NCI-H524 treated with DMSO at 0.1 percent for 48 hours (cell line): ENCODE measurements at regions not wholly inside any gene's neighbourhood (a gene's known extent, or its start where the extent isn't known, plus 50 kb on each side); places are given as distances from the start of the nearest gene placed in this dataset.
"Not testable (repeated sequence)": the region's sequence is repeated elsewhere in the genome, so short reads cannot be mapped to it uniquely, and the experiment has no call there.

Experiments
- DNase-seq: peaks from one replicate; lab custom pipeline; 2025; lab: John Stamatoyannopoulos, UW

- no peak for DNase-seq
These were observed 122.1 kb upstream of the MMADHC start for GRCh38 chr2:149709496-149710263.

DNA sequence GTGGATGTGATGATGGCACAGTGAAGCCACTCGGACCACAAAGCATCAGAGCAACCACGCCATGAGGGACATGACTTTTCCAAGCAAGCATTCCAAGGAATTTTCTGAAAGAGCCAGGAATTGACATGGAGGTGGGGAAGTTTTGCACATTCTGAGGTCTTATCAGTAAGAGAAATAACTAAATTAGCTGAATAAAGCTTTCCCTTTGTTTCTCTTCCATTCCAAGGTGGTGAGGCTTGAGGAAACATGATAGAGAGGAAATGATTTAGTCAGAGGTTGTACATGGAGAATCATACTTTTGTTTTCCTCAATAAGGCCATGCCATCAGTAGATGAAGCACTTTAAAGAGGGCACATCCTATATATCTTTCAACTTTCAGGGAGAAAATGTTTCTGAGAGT, 115.7 kb upstream of the MMADHC start:
- no peak for DNase-seq

DNA sequence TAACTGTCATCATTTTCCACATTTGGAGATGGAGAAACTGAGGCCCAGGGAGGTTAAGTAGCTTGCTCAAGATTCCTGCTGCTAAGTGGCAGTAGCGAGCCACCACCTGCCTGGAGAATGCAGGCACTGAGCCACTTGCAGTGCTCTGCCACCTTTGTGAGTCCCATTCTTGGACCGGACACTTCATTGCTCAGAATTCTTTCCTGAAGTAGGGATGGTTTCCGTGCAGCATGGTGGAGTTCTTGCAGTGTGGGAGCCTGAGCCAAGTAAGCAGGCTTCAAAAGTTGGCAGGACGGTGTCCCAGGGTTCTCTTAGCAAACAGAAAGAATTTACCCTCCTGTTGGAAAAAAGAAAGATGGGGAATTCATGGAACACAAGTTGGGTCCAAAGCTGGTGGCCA, 115.0 kb upstream of the MMADHC start:
- no peak for DNase-seq

DNA sequence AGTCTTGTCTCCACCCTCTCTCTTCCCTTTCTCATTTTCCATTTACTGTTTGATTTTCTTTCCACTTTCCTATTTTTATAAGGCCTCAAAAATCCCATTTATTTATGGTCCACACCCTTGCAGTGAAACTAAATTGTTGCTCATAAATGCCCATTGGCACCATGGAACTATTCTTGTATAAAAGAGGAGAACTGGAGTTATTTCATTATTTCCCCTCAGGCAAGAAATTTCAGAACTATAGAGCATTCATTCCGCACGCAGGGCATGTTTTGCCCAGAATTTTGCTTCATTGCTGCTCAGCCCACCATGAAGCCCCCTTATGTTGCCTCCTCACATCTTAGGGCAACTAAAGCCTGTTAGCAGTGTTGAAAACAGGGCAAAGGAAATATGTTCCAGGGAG, 113.7 kb upstream of the MMADHC start:
- no peak for DNase-seq

GRCh38 chr2:149692961-149693396, 105.4 kb upstream of the MMADHC start:
- DNase-seq: no peak

DNA sequence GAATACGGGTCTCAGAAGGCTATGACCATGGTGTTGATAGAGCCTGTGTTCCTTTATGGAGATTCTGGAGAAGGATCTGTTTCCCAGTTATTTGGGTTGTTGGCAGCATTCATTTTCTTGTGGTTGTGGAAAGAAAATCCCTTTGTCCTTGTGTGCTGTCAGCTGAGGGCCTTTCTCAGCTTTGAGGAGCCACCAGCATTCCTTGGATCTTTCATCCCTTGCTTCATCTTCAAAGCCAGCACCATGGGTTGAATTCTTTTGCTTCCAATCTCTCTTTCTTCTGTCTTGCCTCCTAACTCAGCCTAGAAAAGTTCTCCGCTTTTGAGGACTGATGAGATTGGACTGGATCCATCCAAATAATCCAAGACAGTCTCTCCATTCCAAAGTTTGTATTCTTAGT, 103.2 kb upstream of the MMADHC start:
- no peak for DNase-seq

- no peak for DNase-seq
These were observed 99.5 kb upstream of the MMADHC start for GRCh38 chr2:149687052-149687427.

GRCh38 chr2:149686136-149687051, 98.8 kb upstream of the MMADHC start:
- no peak for DNase-seq

DNA sequence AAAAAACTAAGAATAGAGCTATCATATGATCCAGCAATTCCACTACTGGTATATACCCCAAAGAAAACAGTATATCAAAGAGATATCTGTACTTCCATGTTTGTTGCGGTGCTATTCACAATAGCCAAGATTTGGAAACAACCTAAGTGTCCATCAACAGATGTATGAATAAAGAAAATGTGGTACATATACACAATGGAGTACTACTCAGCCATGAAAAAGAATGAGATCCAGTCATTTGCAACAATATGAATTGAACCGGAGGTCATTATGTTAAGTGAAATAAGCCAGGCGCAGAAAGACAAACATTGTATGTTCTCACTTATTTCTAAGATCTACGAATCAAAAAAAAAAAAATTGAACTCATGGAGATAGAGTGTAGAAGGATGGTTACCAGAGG, 97.8 kb upstream of the MMADHC start:
- DNase-seq: not testable (repeated sequence)

- DNase-seq: no peak
These were observed 91.7 kb upstream of the MMADHC start for GRCh38 chr2:149679286-149679685.

DNA sequence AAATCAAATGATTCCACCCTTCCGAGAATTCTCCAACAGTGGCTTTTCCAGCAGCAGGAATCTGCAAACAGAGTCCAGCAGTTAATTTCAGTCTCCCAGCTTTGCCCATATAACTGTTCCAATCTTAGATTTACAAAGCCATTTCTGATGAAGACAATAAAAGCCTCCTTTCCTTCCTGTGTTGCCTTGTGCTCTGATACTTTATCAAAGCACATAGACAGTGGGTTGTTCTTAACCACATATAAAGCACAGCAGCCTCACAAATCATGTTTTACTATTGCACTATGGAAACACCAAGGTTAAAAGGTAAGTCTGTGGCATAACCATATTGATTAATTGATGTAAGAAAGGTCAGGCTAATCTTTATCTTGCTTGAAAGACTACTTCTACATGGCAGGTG, 89.8 kb upstream of the MMADHC start:
- no peak for DNase-seq

GRCh38 chr2:149670086-149670485, 82.5 kb upstream of the MMADHC start:
- no peak for DNase-seq

DNA sequence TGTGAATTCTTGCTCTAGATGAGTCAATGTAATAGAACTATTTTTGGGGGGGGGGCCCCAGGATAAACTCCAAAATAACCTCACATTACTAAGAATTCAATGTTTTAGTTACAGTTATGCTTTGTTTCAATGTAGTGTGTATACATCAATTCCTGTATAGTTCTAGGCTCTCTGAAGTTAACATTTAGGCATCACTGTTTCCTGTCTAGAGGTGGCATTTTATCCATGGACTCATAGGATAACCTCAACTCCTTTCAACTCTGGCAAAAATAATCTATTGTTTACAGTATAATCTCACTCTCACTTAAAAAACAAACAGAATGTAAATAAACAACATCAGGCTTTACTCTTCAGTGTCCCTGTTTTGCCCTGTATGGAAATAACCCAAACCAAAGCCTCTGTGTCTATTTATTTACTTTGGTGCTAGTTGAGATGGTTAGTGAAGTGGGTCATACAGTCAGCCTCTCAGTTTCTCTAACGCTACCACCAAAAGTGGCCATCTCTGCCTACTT, 79.3 kb upstream of the MMADHC start:
- DNase-seq: no peak

DNA sequence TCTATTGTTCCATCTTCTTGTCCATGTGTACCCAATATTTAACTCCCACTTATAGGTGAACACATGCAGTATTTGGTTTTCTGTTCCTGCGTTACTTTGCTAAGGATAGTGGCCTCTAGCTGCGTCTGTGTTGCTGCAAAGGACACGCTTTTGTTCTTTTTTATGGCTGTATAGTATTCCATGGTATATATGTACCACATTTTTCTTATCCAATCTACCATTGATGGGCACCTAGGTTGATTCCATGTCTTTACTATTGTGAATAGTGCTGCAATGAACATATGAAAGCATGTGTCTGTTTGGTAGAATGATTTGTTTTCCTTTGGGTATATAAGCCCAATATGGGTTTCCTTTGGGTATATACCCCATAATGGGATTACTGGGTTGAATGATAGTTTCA, 77.3 kb upstream of the MMADHC start:
- no peak for DNase-seq

- no peak for DNase-seq
These were observed 75.0 kb upstream of the MMADHC start for GRCh38 chr2:149662556-149662955.

GRCh38 chr2:149661844-149662243, 74.3 kb upstream of the MMADHC start:
- DNase-seq: no peak

DNA sequence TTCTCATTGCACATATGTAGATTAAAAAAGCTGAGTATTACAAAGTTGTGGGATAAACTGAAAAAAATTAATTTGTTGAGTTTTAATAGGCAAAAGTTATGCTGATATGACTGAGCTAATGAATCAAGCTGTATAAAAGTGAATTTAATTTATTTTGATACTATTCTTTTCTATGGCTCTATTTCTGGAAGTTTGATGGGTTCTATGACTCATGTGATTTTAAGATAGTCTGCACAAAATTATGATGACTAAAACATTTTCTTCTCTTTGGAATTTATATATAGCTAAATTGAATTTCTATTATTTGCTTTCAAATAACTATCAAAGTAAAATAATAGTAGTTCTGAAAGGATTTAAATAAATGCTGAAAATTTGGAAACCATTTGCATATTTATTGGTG, 71.0 kb upstream of the MMADHC start:
- no peak for DNase-seq

GRCh38 chr2:149657401-149658040, 69.9 kb upstream of the MMADHC start:
- no peak for DNase-seq

DNA sequence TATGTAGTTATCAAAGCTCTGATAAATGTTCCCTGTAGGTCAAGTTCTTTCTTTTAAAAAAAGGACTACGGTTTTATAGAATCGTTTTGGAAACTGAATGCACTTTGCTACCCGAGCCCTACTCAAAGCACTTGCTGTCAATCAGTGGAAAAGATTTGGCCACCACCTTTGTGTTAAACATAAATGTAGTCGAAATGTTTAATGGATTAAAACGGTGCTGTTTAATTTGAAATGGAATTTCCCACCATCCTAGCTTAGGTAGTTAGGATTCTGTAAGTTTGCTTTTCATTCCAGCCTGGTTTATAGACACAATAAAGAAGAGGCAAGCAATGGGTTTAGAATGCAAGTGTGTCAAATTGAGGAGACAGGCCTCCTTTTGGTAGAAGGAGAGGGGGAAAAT, 69.4 kb upstream of the MMADHC start:
- no peak for DNase-seq

- no peak for DNase-seq
These were observed 66.4 kb upstream of the MMADHC start for GRCh38 chr2:149653831-149654445.

GRCh38 chr2:149652926-149653325, 65.4 kb upstream of the MMADHC start:
- no peak for DNase-seq

GRCh38 chr2:149652526-149652925, 65.0 kb upstream of the MMADHC start:
- no peak for DNase-seq
